Head of caudate nucleus (tissue), 42 donors: ENCODE measurements at regions not wholly inside any gene's neighbourhood (a gene's known extent, or its start where the extent isn't known, plus 50 kb on each side); places are given as distances from the start of the nearest gene placed in this dataset.
A peak's percentile ranks its signal among the peaks of the same experiment; 100 is the strongest.
"Not testable (repeated sequence)": the region's sequence is repeated elsewhere in the genome, so short reads cannot be mapped to it uniquely, and the experiment has no call there.

ENCODE experiments used
- DNase-seq, 42 donors: peaks; one replicate each; pipeline versions ENCODE4 v3.0.0 to v3.0.0-alpha.2; 2020 to 2021; ENCODE audit warnings: mixed read lengths in 7 of 42
- intact Hi-C: fragments of 100-400 bp; cut with DNase I; formaldehyde crosslinking; loops from one replicate; pipeline ENCODE4 v1.15.0; 2022

GRCh38 chr2:7625392-7626138, 708.4 kb downstream of the RNF144A start:
- intact Hi-C loops: no loop called here
- no peak for DNase-seq

DNA sequence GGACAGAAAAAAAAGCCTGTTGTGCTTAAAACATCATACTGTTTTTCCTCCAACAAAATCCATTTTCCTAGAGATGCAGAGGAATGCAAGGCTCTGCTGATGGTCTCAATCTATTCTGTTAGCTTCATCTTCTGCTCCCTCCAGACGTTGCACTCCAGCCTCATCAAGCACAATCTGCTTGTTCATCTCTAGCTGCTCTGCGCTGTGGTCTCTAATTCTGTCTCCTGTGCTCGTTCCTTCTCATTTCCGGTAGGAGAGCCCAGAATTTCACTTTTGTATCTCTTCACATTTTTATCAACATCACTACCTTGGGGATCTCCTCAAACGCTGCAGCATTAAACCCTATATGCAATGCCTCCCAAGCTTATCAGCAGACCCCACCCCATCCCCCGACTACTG, 708.9 kb downstream of the RNF144A start:
- intact Hi-C loops: no loop called here
- DNase-seq: no peak

GRCh38 chr2:7627583-7627982, 710.4 kb downstream of the RNF144A start:
- DNase-seq: peak in 36 of 42 donors; percentile 13 to 90 (median 56)
- intact Hi-C loops: no loop called here

DNA sequence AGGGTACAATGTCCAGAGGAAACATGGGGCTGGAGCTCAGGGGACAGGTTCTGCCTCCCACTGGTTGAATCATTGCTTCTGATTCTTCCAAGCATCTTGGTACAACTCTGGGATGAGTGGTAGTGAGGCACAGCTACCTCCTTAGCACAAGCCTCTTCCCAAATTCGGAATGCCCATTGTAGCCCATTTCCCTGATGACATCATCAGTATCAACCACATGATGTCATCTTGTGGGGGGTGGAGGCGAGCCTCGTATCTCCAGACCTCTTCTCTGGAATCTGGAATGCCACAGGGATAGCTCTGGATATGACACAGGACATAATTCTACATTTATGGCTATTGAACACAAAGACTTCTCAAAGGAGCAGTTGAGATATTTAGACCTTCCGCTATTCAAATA, 715.2 kb downstream of the RNF144A start:
- intact Hi-C loops: no loop called here
- no peak for DNase-seq

- no peak for DNase-seq
These were observed 716.4 kb downstream of the RNF144A start for GRCh38 chr2:7633566-7634153.

DNA sequence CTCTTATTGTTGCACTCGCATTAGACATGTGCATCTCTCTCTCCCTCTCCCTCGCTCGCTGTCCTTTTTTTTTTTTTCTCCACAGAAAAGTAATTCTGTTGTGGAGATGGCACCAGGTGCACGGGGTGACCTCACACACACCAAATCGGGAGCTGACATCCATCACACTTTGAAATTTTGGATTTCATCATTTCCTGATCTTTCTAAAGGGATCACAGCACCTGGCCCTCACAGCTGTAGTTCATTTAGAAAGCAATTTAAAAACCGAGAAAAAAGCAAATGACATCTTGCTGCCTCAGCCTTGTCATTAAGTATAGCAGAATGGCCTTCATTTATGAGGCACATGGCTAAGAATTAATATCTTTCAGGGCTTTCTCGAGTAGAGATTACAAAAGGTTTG, 717.2 kb downstream of the RNF144A start:
- intact Hi-C loops: no loop called here
- DNase-seq: no peak

More at GRCh38 chr2:7633566-7634153, 716.4 kb downstream of the RNF144A start:
- intact Hi-C loops: no loop called here

DNA sequence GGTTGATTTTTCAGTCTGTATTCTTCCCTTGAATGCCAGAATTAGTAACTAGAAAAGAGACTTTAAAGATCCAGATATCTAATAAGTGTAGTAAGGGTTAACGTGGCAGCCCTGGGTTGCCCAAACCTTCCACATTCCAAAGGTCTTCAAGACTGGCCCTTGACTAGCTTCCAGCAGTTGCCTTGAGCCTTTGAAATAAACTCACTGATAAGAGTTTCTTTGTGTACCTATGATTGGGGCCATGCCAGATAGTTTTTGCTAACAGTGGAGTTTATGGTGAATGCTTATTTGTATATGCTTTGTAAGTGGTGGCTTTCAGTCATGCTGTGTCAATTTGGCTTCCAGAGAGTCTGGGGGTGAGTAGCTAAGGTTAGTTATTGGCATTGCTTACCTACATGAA, 722.3 kb downstream of the RNF144A start:
- no peak for DNase-seq
- intact Hi-C loops: no loop called here

DNA sequence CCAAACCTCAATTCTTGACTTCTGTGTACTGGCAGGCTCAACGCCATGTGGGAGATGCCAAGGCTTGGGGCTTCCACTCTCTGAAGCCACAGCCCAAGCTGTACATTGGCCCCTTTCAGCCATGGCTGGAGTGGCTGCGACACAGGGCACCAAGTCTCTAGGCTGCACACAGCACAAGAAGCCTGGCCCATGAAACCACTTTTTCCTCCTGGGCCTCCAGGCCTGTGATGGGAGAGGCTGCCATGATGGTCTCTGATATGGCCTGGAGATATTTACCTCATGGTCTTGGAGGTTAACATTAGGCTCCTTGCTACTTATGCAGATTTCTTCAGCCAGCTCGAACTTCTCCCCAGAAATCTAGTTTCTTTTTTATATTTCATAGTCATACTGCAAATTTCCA, 724.1 kb downstream of the RNF144A start:
- intact Hi-C loops, DNase-seq: not testable (repeated sequence)

- no peak for DNase-seq
- intact Hi-C loops: no loop called here
These were observed 728.8 kb downstream of the RNF144A start for GRCh38 chr2:7646024-7646423.

GRCh38 chr2:7646661-7647060, 729.4 kb downstream of the RNF144A start:
- intact Hi-C loops: no loop called here
- DNase-seq: no peak

- no peak for DNase-seq
- intact Hi-C loops: no loop called here
These were observed 731.1 kb downstream of the RNF144A start for GRCh38 chr2:7648221-7648795.

GRCh38 chr2:7649461-7650228, 732.4 kb downstream of the RNF144A start:
- no peak for DNase-seq
- intact Hi-C loops: no loop called here

DNA sequence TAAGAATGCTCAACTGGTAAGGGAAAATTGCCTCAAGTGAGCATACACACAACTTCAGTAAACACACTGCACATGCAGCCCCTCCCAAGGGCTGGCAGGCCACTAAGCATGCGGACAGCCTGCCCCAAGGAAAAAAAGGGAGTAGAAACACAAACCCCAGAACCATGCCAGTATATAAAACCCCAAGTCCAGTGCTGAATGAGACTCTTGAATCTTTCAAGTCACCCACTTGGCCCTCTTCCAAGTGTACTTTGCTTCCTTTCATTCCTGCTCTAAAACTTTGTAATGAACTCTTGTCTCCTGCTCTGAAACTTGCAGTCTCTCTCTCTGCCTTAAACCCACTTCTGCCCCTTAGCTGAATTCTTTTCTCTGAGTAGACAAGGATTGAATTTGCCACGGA, 736.4 kb downstream of the RNF144A start:
- DNase-seq: no peak
- intact Hi-C loops: no loop called here

- no peak for DNase-seq
- intact Hi-C loops: no loop called here
These were observed 738.4 kb downstream of the RNF144A start for GRCh38 chr2:7655629-7656028.

GRCh38 chr2:7657526-7657925, 740.3 kb downstream of the RNF144A start:
- DNase-seq, intact Hi-C loops: not testable (repeated sequence)

GRCh38 chr2:7658486-7658885, 741.3 kb downstream of the RNF144A start:
- intact Hi-C loops: no loop called here
- DNase-seq: no peak

DNA sequence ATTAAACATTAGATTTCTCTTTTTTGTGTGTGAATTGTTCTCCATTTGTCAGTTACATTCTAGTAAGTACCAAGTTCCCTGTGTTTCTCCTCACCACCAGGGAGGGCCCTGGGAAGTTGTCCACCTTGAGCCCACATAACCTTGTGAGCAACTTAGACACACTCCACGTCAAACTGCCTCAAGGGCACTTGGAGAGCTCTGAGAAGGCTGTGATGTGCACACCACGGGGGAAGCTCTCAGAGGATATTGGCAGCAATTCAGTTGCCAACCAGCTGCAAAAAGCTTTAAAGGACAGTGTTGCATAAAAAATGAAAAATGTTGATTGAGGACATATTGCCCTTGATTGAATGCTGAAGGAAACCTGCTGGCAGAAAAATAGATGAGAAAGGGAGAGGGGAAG, 743.6 kb downstream of the RNF144A start:
- DNase-seq: peak in 1 of 42 donors; percentile 2
- intact Hi-C loops: no loop called here

DNA sequence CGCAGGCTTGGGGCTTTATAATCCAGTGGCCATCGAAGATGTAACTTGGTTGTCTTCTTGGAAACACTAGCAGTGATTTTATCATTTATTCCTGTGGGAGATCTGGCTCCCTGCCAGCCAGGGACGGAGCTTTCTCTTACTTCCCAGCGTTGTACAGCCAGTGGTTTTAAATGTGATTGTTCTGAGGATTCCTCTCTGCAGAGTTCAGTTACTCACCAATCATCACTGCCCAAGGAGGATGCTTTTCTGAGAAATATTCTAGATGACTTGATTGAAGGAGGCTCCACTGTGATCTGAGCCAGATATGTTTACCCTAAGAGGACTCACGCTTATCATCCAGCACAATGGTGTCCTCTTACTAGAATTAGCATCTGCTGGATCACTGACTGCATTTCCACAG, 744.3 kb downstream of the RNF144A start:
- DNase-seq: no peak
- intact Hi-C loops: no loop called here

GRCh38 chr2:7665880-7666279, 748.7 kb downstream of the RNF144A start:
- no peak for DNase-seq
- intact Hi-C loops: no loop called here
